GM12873 (cell line): ENCODE measurements at regions not wholly inside any gene's neighbourhood (a gene's known extent, or its start where the extent isn't known, plus 50 kb on each side); places are given as distances from the start of the nearest gene placed in this dataset.

Experiments used
- TF ChIP-seq, protein P1 (sequence below): IDR thresholded peaks from 2 replicates; pipeline ENCODE4 v1.5.1; 2012; ENCODE audit warnings: low read depth, mild to moderate bottlenecking, moderate library complexity, low read length, control low read depth; ENCODE audit not compliant: insufficient read depth; ENCODE audit errors: missing control alignments

DNA sequence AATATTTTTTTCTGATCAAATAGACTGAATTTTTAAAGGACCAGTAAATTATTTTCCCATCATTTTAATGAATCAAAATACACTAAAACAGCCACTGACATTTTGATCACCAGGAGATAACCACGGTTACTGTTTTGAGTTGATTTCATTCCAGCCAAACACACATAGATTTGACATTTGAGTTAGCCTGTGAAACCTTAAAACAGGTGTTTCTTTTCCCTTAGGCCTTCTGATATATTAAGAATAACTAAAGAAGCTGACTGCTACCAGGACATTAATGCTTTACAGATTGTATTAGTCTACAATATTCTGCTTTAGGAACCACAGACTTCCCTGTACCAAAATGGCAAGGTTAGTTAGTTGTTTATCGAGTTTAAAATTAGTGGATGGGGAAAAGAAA, 193.4 kb downstream of the OMA1 start:
- TF ChIP-seq, protein P1, sequence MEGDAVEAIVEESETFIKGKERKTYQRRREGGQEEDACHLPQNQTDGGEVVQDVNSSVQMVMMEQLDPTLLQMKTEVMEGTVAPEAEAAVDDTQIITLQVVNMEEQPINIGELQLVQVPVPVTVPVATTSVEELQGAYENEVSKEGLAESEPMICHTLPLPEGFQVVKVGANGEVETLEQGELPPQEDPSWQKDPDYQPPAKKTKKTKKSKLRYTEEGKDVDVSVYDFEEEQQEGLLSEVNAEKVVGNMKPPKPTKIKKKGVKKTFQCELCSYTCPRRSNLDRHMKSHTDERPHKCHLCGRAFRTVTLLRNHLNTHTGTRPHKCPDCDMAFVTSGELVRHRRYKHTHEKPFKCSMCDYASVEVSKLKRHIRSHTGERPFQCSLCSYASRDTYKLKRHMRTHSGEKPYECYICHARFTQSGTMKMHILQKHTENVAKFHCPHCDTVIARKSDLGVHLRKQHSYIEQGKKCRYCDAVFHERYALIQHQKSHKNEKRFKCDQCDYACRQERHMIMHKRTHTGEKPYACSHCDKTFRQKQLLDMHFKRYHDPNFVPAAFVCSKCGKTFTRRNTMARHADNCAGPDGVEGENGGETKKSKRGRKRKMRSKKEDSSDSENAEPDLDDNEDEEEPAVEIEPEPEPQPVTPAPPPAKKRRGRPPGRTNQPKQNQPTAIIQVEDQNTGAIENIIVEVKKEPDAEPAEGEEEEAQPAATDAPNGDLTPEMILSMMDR: no peak

DNA sequence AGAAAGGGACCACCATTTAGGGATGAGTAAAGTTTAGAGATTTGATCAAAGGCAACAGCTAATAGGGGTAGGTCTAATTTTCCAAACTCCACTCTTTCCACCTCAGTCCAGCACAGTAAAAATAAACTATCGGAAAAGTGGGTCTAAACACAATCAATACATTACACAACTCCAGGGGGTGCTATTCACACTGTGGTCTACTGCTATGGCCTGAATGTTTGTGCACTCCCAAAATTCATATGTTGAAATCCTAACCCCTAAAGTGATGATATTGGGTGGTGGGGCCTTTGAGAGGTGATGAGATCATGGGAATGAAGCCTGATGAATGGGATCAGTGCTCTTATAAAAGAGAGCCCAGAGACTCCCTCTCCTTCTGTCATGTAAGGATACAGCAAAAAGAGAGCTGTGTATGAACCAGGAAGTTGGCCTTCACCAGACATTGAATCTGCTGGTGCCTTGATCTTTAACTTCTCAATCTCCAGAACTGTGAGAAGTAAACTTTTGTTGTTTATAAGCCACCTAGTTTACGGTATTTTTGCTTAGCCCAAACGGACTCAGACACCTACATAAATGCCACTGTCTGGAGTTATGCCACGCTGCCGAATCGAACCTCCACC, 193.9 kb downstream of the OMA1 start:
- TF ChIP-seq, protein P1: peak; percentile 3

DNA sequence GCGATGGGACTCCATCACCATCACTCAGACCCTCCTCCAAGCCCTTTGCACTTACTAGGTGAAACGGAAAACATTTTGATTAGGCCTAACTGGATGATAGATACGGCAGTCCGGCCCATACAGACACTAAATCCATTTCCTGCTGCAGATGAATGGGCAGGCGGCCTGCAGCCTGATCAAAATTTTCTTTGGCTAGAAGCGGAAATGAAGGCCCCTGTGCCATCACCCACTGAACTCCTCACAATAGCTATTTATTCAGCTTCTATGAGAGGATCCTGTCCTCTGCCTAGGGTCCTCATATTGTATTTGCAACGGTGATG, 200.5 kb downstream of the OMA1 start:
- TF ChIP-seq, protein P1: no peak

DNA sequence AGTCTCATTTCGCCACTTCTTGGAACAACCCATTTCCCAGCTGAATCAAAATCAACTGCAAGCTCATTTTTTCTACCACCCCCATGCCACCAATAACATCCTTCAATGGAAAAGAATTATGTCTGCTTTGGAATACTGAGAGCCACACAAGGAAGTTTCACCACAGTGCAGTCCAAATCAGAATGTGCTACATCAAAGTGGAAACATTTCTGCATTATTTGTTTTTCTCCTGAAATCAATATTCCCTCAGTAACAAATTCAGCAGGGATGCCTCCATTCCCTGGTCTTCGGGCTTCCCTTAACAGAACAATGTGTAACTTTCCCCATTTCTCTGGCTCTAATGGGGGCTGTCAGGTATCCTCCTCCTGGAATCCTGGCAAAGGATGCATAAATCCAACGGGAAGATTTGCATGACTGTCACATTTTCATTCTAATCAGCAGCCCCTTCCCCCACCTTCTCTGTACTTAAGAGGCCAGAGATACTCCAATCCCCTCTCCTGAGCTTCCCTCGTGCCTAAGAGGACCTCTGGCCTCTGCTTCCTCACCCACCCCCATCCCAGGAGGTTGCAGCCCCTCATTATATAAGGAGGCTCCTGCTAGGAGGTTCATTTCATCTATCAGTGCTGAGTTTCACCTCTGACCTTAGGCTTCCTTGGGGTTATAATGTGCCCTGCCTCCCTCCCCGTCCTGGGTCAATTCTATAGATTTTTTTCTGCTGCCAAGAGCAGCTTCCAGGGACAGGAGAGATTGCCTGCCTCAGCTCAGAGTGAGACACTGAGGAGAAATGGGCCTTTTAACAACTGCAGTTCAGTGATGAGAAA, 201.1 kb downstream of the OMA1 start:
- TF ChIP-seq, protein P1: no peak

DNA sequence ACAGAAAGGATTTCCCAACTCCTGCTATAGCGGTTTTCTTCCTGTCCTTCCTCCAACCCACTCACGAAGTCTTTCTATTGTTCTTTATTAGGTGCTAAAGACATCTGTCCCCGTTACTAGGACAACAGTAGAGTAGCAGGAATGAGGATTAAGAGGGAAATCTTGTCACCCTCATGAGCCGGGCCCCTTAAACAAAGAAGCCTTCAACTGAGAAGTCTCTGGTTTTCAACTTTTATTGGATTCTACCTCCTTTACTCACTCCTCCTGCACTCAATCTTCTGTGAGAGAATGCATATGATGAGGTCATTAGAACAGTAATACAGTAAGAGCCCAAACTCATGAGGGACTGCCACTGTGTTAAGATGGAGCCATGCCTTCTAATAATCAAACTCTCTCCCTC, 206.3 kb downstream of the OMA1 start:
- TF ChIP-seq, protein P1: no peak

DNA sequence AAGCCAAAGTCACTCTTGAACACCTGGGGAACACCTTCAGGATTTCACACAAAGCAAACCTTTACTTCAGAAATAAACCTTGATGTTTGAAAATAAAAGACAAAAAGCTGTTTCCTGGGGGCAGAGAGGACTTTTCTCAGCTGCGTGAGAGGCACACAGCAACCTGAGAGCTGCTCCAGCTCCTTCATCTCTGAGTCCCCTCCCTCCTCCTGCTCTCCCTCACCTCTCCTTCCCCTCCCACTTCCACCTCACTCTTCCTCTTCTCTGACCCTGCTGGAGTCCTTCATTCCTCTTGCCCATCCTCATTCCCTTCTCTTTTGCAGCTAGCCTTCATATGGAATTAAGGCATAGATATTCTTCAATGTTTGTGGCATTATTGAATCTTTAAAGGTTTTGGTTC, 208.4 kb downstream of the OMA1 start:
- TF ChIP-seq, protein P1: no peak

DNA sequence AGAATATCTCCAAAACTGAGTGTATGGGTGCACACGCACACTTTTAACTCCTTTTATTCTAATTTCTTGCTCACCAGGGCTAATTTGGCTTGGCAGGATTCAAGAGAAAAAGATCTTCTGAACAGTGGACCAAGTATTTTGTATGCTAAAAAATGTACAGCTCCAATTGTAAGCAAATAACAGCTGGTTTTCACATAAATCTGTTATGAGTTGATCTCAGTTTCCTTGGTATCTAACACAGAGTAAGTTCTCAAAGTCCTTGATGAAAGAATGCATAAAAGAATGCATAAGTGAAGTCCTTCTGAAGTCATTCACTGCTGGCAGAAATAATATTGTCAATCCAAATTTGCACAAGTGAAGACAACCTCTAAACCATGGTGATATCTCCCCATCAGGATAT, 213.0 kb downstream of the OMA1 start:
- TF ChIP-seq, protein P1: no peak
